Skeletal muscle satellite cell (primary cell): ENCODE measurements at regions not wholly inside any gene's neighbourhood (a gene's known extent, or its start where the extent isn't known, plus 50 kb on each side); places are given as distances from the start of the nearest gene placed in this dataset.
"Not testable (repeated sequence)": the region's sequence is repeated elsewhere in the genome, so short reads cannot be mapped to it uniquely, and the experiment has no call there.

Experiments used
- H3K27me3 ChIP-seq: 2 replicates; pipeline ENCODE4 v1.7.0; 2013; ENCODE audit warnings: low read length; ENCODE audit not compliant: control insufficient read depth, insufficient read depth
- H3K36me3 ChIP-seq: 2 replicates; pipeline ENCODE4 v1.7.0; 2013; ENCODE audit warnings: mild to moderate bottlenecking, control low read depth, low read length; ENCODE audit not compliant: insufficient read depth
- H3K4me1 ChIP-seq: 2 replicates; pipeline ENCODE4 v1.7.0; 2013; ENCODE audit warnings: low read length; ENCODE audit not compliant: control insufficient read depth, insufficient read depth
- H3K4me2 ChIP-seq: 2 replicates; pipeline ENCODE4 v1.7.0; 2013; ENCODE audit warnings: mild to moderate bottlenecking, low read length
- H3K4me3 ChIP-seq: 2 replicates; pipeline ENCODE4 v1.7.0; 2013; ENCODE audit warnings: low read length
- H3K9ac ChIP-seq: 2 replicates; pipeline ENCODE4 v1.7.0; 2013; ENCODE audit warnings: mild to moderate bottlenecking, low read depth, low read length, moderate library complexity
- H3K9me3 ChIP-seq: replicated peaks from 2 replicates; pipeline ENCODE4 v1.7.0; 2013; ENCODE audit warnings: mild to moderate bottlenecking, control low read depth, low read length

- not testable (repeated sequence) for H3K36me3 ChIP-seq, H3K4me1 ChIP-seq, H3K4me3 ChIP-seq, H3K4me2 ChIP-seq, H3K9me3 ChIP-seq, H3K9ac ChIP-seq
- peaks cover 55% of the 10 kb centered on the region for H3K27me3 ChIP-seq
These were observed 230.2 kb downstream of the OPA1 start for GRCh38 chr3:193823213-193823605.

GRCh38 chr3:193824365-193824764 is 231.4 kb downstream of the OPA1 start:
- no peaks in the 10 kb centered on the region for H3K9me3 ChIP-seq
- H3K4me1 ChIP-seq: no peaks in the 10 kb centered on the region
- no peak overlapping the region for H3K4me3 ChIP-seq
- no peaks in the 10 kb centered on the region for H3K36me3 ChIP-seq
- H3K4me2 ChIP-seq: no peak overlapping the region
- H3K27me3 ChIP-seq: peaks cover 57% of the 10 kb centered on the region
- H3K9ac ChIP-seq: no peak overlapping the region

GRCh38 chr3:193825617-193826016 is 232.6 kb downstream of the OPA1 start:
- Histone ChIP-seq H3K9ac (no peak overlapping the region), H3K27me3 (peaks cover 53% of the 10 kb centered on the region), H3K36me3 (no peaks in the 10 kb centered on the region), H3K4me2 (no peak overlapping the region), H3K9me3 (no peaks in the 10 kb centered on the region), H3K4me1 (peaks cover 3% of the 10 kb centered on the region), H3K4me3 (no peak overlapping the region)

GRCh38 chr3:193826159-193826795 is 233.3 kb downstream of the OPA1 start:
- Histone ChIP-seq H3K36me3 (no peaks in the 10 kb centered on the region), H3K9me3 (no peaks in the 10 kb centered on the region), H3K27me3 (peaks cover 53% of the 10 kb centered on the region), H3K9ac (no peak overlapping the region), H3K4me3 (no peak overlapping the region), H3K4me1 (peaks cover 3% of the 10 kb centered on the region), H3K4me2 (peak overlapping the region; percentile 46)

- Histone ChIP-seq H3K36me3 (no peaks in the 10 kb centered on the region), H3K4me1 (peaks cover 3% of the 10 kb centered on the region), H3K4me2 (no peak overlapping the region), H3K9ac (no peak overlapping the region), H3K4me3 (no peak overlapping the region), H3K9me3 (no peaks in the 10 kb centered on the region), H3K27me3 (peaks cover 59% of the 10 kb centered on the region)
These were observed 234.1 kb downstream of the OPA1 start for GRCh38 chr3:193827040-193827669.

GRCh38 chr3:193827871-193828270 is 234.9 kb downstream of the OPA1 start:
- no peak overlapping the region for H3K9ac ChIP-seq
- H3K4me3 ChIP-seq: no peak overlapping the region
- H3K27me3 ChIP-seq: peaks cover 55% of the 10 kb centered on the region
- H3K36me3 ChIP-seq: no peaks in the 10 kb centered on the region
- no peak overlapping the region for H3K4me2 ChIP-seq
- peaks cover 3% of the 10 kb centered on the region for H3K4me1 ChIP-seq
- H3K9me3 ChIP-seq: no peaks in the 10 kb centered on the region

GRCh38 chr3:193828477-193828876 is 235.5 kb downstream of the OPA1 start:
- Histone ChIP-seq H3K4me3 (no peak overlapping the region), H3K4me2 (no peak overlapping the region), H3K9ac (no peak overlapping the region), H3K9me3 (no peaks in the 10 kb centered on the region), H3K27me3 (peaks cover 56% of the 10 kb centered on the region), H3K4me1 (peaks cover 3% of the 10 kb centered on the region), H3K36me3 (no peaks in the 10 kb centered on the region)

GRCh38 chr3:193829781-193830180 is 236.8 kb downstream of the OPA1 start:
- Histone ChIP-seq H3K4me3 (no peak overlapping the region), H3K36me3 (no peaks in the 10 kb centered on the region), H3K4me1 (peaks cover 3% of the 10 kb centered on the region), H3K9ac (no peak overlapping the region), H3K4me2 (no peak overlapping the region), H3K9me3 (no peaks in the 10 kb centered on the region), H3K27me3 (peaks cover 66% of the 10 kb centered on the region)

- peaks cover 58% of the 10 kb centered on the region for H3K27me3 ChIP-seq
- H3K9ac ChIP-seq: no peak overlapping the region
- H3K4me1 ChIP-seq: peaks cover 3% of the 10 kb centered on the region
These were observed 237.8 kb downstream of the OPA1 start for GRCh38 chr3:193830791-193831191.

GRCh38 chr3:193831495-193832455 is 238.8 kb downstream of the OPA1 start:
- no peaks in the 10 kb centered on the region for H3K9me3 ChIP-seq
- no peak overlapping the region for H3K4me3 ChIP-seq
- H3K4me1 ChIP-seq: peaks cover 3% of the 10 kb centered on the region
- no peaks in the 10 kb centered on the region for H3K36me3 ChIP-seq
- H3K4me2 ChIP-seq: peak overlapping the region; percentile 0
- H3K9ac ChIP-seq: no peak overlapping the region
- H3K27me3 ChIP-seq: peaks cover 52% of the 10 kb centered on the region

More at GRCh38 chr3:193830791-193831191, 237.8 kb downstream of the OPA1 start:
- Histone ChIP-seq H3K4me3 (no peak overlapping the region), H3K36me3 (no peaks in the 10 kb centered on the region), H3K4me2 (no peak overlapping the region), H3K9me3 (no peaks in the 10 kb centered on the region)

GRCh38 chr3:193832833-193833413 is 239.9 kb downstream of the OPA1 start:
- no peak overlapping the region for H3K9ac ChIP-seq
- no peaks in the 10 kb centered on the region for H3K9me3 ChIP-seq
- H3K4me1 ChIP-seq: peaks cover 3% of the 10 kb centered on the region
- H3K36me3 ChIP-seq: no peaks in the 10 kb centered on the region
- H3K27me3 ChIP-seq: peaks cover 51% of the 10 kb centered on the region
- no peak overlapping the region for H3K4me3 ChIP-seq
- H3K4me2 ChIP-seq: no peak overlapping the region
